ENCODE measurements at regions not wholly inside any gene's neighbourhood (a gene's known extent, or its start where the extent isn't known, plus 50 kb on each side); places are given as distances from the start of the nearest gene placed in this dataset.

DNA sequence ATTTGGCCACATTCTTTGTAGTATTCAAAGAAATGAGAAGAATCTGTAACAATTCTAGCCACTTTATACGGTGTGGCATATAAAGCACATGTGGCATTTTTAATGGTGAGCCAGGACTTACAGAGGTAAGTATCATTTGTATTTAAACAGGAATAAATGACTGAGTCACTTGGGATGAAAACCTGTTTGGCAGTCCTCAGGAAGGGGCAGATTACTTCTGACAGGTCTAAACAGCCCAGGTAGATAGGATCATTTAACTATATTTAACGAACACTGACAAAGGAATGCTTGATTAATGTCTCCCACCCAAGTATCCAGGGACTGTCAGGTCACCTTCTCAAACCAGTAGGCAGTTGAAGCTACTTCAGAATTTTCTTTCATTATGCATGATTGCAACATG is 241.5 kb upstream of the SATB1 start:
- DNase-seq = no peak

DNA sequence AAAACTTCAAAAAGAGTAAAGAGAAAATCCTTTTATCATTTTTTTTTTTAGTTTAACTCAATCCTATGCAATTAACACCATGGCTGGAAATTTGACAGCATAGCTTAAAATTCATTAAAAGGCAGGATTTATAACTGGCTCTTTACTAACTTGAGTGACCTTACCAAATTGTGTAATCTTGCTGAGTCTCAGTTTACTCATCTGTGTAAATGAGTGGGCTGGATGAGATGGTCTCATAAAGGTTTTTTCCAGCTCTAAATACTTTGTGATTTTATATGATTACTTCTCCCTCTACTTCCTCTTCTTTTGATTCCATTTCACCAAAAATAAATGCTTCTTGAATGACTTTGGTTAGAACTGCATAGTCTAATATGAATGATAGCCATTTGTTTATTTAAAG is 234.9 kb upstream of the SATB1 start:
- DNase-seq = no peak

DNA sequence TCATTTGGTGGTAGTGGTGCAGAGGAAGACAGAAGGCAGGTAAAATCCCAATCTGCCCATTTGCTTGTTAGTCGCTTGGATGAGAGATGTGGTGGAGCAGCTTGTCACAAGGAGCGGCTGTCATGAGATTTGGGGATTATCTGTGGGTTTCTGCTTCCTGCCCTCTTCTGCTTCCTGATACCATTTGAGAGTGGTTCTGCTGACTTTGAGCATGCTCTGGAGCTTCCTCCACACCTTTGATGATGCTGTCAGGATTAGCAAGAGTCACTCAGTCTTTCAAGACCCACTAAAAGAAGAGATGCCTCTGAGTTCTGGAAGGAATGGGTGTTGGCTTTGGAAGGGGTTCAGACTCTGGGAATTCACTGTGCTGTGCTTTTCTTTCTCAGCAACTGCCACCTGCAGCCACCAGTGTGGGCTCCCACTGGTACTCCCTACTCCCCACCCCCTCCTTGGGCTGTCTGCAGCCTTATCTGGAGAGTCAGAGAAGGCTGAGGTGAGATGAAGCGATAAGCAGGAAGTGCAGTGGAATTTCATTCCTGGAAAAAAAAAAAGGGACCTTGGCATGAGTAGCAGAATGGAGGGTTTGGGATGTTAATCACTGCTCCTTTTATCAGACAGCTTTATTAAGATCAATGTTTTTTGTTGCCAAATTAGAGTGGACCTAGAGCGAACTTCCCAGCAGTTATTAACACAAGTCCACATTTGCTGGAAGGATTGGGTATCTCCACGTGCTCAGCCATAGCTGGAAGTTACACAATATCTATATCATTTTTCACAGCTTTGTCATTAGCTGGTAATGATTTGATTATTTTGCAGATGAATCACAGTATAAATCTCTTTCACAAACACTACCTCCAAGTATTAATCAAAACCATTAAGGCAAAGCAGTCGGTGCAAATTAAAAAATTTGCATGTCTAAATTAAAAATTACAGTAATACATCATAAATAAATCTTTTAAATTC is 233.0 kb upstream of the SATB1 start:
- no peak for DNase-seq

DNA sequence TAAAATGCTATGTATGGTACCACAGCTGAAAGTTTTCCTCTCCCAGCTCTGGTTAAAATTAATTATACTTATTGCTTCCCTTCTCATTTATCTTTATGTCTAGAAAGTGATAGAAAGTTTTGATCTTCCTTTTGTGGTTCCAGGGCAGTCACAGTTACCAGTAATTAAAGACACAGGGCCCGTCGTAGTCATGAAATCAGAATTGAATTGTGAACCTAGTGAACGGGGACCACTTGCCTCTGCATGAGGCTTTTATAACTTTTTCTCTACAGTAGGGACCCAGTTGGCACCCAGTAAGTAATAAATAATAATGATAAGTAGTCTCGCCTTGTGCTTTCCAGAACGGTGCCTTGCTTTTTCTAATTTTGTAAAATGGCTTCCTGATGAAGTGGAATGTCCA is 231.7 kb upstream of the SATB1 start:
- no peak for DNase-seq

DNA sequence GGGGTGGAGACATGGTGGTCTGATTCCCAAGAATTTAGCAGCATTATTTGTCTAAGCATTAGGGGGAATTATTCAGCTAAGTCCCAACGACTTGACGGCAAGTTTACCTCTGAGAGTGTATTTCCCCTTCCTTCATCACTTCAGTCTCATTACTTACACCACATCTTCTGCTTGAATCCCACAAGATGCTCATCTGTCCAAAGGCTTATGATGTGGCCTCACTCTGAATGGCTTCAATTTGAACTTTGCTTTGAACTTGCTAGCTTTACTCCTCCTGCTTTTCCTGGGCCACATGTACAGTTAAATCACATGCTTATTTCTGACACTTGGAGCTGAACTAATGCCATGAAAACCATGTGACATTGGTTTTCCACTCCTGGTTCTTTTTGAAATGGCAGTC is 231.3 kb upstream of the SATB1 start:
- no peak for DNase-seq

DNA sequence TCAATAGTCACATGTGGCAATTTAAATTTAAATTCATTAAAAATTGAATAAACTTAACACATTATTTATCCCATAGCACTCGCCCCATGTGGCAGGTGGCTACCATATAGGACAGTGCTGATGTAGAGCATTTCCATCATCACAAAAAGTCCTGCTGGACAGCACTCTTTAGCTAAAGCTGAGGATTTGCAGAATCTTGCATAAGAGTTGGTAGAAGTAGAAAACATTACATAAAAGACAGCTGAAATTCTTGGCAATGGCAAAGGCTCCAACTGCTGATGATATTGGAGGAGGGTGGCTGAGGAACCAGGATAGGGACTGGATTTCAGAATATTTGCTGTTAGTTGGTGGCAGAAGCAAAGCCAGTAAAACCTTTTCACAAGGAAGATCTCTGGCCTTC is 230.7 kb upstream of the SATB1 start:
- DNase-seq = no peak

DNA sequence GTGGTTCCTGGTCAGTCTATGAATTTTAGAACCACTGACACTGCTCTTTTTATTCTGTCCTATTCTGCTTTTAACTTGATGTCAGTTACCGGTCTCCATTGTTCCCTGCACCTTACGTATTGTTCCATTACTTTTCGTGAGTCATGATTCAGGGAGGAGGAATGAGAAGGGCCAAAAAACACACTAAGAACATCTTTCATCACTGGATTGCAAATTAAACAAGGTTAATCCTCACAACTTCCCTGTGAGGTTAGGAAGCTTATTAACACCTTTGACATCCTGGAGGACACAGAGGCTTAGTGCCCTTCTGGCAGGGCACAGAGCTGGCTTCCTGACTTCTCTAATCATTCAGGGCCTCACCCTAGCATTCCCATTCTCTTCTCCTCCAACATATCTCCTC is 227.6 kb upstream of the SATB1 start:
- DNase-seq = no peak

DNA sequence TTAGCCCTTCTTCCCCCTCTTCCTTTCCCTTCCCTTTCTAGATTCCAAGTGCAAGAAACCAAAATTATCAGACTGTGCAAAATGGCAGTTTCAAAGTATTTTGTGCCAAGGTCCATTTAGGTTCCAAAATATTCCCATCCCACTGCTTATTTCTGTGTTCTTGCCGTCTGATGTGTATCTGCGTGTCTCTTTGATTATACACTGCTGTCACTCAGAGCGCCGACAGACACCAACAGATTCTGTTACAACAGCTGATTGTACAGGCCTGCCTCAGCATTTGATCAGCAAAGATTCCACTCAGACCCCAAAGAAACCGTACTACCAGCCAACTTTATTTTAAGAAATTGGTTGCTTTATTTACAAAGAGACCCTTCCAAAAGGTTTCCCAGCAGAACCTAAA is 225.6 kb upstream of the SATB1 start:
- DNase-seq = no peak

DNA sequence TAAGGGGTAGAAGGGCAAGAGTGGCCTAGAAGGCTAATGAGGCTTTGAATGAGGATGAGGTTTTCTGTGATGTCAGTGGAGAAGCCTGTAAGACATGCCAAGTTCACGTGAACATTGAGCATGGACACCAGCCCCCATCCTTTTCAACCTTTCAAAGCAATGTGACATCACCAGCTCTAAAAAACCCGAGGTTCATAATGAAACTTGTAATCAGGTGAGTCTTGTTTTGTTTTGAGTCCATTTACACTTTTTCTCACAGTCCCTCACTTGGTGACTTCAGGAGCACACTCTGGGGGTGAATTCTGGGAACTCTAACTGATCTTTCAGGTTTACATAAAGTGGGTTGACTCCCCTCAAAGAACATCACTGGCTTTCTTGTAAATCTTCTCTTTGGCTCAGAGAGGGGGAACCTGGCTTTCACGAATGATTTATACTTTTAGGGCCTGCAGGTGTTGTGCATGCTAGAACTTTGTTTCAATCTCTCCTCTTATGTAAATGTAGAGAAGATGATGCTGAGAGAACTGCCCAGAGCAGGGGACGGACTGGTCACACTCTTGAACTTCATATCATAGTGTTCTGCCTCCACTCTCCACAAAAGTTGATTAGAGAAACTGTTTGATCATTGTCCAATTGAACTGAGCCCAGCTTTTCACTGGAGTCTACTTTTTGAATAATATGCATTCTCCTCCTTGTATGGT is 224.7 kb upstream of the SATB1 start:
- DNase-seq = peak; percentile 69

DNA sequence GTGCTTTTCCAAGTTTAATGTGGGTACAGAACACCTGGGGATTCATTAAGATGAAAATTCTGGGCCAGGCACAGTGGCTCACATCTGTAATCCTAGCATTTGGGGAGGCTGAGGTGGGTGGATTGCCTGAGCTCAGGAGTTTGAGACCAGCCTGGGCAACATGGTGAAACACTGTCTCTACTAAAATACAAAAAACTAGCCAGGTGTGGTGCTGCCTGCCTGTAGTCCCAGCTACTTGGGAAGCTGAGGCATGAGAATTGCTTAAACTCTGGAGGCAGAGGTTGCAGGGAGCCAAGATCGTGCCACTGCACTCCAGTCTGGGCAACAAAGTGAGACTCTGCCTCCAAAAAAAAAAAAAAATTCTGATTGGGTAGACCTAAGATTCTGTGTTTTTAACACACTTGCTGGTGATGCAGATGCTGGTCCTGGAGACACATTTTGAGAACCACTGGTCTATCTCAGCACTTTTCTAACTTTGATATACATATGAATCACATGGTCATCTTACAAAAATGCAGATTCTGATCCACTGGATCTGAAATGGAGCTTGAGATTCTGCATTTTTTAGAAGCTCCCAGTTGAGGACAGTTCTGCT is 223.8 kb upstream of the SATB1 start:
- DNase-seq = peak; percentile 58

DNA sequence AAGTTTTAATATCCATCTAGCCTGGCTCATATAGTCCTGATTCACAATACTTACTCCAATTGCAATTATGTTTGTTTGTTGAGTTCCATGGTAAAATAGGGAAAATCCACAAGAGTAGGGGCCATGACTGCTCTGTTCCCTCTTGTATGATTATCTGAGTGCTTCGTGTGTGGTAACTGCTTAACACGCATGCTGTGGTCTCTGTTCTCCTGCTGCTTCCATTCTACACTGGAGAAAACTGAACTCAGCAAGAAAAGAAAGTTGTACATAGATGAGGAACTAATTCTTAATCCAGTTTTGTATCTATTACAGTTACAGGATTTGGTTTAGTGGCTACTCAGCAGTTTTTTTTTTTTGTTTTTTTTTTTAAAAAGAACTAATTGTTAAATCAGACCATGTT is 223.0 kb upstream of the SATB1 start:
- DNase-seq = no peak

DNA sequence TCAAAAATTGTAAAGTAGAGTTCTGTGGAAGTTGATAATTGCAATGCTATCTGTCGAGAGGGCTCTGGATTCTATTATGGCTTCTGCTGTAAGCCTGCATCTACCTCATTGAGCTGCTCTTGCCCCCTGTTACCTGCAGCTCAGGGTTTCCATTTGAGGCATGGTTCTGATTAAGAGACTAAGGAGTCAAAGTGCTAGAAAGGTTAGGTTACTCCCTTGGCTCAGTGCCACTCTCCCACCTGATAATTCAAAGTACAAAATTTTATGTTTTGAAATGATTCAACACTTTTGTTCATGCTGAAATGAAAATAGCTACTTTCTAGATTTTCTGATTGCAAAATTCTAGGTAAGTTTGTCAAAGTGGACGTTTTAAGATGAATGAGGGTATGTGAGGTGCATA is 220.5 kb upstream of the SATB1 start:
- peak; percentile 69 for DNase-seq

DNA sequence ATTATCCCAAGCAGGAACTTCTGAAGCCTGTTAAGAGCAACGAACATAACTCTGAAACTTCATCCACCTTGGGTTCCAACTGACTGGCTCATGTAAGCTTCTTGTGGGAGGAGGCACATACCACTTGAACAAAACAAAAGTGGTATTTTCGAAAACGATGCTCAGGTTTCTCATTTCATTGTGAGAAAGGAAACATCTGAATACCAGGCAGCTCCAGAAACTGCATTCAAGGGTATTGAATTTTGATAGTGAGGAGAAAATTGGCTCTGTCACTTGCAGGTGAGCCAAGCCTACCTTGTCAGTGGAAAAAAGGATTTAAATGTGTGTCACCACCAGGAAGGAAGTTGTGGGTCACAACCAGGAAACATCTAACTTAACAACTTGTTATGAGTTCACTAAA is 218.1 kb upstream of the SATB1 start:
- no peak for DNase-seq

DNA sequence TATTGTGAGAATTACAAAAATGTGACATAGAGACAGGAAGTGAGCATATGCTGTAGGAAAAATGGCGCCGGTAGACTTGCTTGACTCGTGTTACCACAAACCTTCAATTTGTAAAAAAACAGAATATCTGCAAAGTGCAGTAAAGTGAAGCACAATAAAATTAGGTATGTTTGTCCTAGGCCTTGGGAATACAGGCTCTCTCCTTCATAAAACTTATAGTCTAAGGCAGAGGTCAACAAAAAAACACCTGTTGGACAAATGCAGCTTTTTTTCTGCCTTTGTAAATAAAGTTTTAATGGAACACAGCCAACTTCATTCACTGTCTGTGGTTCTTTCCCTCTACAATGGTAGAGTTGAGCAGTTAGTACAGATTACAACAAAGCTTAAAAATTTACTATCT is 216.8 kb upstream of the SATB1 start:
- no peak for DNase-seq

DNA sequence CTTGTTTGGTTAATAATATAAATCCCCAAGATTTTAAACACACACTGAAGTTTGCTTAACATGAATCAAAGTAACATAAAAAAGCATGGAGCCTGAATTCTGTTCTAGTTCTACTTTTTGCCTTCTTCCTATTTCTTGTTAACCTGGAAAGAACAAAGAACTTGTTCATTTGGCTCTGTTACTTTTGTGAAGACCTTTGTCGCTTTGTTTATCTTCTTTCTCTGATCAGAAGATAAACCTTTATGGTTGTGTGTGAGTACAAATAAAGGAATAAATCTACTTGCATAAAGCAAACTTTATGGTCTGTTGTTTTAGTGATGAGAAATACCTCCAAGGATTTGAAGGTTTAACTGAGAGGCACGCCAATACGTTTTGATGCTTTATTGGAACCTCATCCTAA is 210.1 kb upstream of the SATB1 start:
- no peak for DNase-seq

DNA sequence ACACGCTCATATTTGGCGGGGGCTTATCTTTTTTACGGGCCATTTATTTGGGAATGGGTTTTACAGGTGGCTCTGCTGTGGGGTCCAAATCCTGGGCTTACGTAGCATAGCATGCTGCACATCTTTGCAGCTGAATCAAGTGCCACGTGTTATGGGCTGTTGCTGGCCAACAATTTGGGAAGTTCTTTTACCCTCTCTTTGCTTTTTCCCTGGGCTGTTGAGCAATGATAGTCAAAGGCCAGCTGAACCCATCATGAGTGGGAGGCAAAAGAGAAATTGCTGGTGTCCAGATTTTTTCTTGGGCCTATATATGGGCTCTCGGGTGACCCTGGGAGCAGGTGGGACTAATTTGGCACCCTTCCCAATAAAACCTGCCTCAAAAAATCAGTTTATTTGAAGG is 209.3 kb upstream of the SATB1 start:
- no peak for DNase-seq

DNA sequence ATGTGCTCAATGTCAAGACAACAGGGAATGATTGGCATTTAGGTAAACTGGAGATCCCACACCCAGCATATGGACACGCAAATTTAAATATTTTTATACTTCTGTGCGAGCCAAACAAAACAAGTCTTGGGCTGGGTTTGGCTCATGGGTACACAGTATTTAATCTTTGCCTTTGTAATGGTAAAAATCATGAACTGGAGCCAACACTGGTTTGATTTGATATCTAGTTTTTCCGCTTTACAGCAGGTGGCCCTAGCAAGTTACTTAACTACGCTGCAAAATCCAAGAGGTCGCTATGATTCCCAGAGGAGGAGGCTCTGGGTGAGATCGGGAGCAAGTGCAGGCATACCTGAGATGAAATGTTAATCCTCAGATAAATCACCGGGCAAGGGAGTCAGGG is 207.9 kb upstream of the SATB1 start:
- no peak for DNase-seq

DNA sequence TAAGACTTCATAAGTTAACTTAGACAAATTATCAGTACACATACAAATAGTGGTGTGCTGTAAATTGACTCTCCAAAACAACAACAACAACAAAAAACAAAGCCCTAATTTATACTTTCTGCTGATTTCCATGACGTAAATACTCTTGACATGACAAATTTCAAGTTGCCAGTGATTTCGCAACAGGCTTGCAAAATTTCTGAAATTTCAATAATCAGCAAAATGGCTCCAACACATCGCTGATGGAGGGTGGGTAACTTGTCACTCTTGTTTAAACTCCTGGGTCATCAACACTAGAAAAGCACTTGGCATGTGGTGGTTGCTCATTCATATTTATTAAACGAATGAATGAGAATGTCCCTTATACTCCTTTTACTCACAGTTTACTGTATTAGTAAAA is 205.2 kb upstream of the SATB1 start:
- no peak for DNase-seq

DNA sequence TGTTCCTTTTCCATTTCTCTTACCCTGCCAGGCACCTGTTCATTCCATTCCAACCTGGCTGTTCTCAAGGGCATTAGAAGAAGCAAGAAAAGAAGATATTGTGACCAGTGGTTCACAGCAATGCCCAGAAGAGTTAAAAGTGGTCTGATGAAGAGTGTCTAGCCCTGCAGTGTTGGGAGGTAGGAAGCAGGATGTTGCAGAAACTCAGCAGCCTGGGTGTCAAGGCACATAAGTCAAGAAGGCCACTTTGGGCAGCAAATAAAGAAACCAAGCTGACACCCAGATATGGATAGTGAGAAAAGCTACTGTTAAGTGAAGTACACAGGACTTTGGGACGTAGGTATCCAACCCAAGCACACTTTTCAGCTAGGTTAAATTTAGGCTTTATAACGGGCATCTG is 199.9 kb upstream of the SATB1 start:
- DNase-seq = no peak

DNA sequence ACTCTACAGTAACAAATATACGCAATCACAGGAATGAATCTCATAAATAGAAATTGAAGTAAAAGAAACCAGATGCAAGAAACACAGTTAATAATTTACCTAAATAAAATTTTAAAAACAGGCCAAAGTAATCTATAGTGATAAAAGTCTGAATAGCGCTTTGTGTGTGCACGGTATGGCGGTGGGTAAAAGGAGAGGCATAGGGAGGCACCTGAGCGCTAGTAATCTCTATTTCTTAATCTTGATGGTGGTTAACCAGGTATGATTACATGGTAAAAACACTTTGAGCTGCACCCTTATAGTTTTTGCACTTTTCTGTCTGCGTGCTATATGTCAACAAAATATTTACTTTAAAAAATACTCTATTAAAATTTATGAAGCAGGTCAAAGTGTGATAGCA is 198.1 kb upstream of the SATB1 start:
- DNase-seq = no peak

DNA sequence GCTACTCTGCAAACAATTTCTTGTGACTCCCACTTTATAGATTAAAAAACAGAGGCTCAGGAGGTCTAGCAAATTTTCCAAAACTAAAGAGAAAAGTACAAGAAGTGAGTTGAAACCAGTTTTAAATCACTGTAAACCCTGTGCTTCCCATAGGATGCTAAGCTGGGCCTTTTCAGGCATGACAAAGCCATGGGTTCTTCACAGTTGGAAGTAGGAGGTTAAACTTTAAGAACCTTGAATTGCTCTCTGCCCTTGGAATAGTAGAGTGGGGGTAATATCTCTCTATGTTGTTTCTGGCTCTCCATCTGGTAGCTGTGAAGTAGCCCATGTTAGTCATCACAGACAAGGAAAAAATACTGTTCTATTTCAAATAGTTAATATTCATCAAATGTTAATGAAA is 193.6 kb upstream of the SATB1 start:
- DNase-seq = no peak

DNA sequence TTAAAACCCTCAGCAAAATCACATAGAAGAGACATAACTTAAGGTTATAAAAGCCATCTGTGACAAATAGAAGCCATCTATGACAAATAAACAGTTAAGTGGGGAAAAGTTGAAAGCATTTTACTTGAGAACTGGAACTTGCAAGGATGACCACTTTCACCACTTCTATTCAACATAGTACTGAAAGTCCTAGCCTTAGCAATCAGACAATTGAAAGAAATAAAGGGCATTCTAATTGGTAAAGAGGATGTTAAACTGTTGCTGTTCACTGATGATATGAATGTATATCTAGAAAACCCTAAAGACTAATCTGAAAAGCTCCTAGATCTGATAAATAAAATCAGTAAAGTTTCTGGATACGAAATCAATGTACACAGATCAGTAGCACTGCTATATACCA is 186.9 kb upstream of the SATB1 start:
- no peak for DNase-seq

DNA sequence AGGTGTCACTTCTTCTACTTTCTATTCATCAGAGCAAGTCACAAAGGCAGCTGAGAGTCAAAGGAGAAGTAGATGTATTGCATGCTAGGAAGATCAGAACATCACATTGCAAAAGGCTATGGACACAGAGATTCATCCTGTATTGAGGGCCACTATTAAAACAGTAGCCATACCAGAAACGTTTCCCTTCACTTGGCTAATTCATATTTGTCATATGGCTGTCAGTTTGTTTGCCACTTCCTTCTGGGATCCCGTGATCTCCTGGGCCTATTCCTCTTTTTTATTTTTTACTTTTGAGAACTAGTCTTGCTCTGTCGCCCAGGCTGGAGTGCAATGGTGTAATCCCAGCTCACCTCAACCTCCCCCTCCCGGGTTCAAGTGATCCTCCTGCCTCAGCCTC is 184.0 kb upstream of the SATB1 start:
- no peak for DNase-seq

DNA sequence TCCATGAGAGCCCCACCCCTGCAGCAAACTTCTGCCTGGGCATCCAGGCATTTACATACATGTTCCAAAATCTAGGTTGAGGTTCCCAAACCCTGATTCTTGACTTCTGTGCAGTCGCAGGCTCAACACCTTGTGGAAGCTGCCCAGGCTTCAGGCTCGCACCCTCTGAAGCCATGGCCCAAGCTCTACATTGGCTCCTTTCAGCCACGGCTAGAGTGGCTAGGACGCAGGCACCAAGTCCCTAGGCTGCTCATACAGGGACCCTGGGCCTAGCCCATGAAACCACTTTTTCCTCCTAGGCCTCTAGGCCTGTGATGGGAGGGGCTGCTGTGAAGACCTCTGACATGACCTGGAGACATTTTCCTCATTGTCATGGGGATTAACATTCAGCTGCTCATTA is 172.8 kb upstream of the SATB1 start:
- no peak for DNase-seq

All from activated CD8-positive, alpha-beta memory T cell treated with anti-CD3 and anti-CD28 coated beads, Interleukin-2, amount 50 U/mL, for 48 hours (primary cell).